Activated CD4-positive, alpha-beta memory T cell treated with anti-CD3 and anti-CD28 coated beads, Interleukin-2, amount 10 ng/mL, durations not matched to agents 7 days and 5 days (primary cell): ENCODE measurements at regions not wholly inside any gene's neighbourhood (a gene's known extent, or its start where the extent isn't known, plus 50 kb on each side); places are given as distances from the start of the nearest gene placed in this dataset.
"Not testable (repeated sequence)": the region's sequence is repeated elsewhere in the genome, so short reads cannot be mapped to it uniquely, and the experiment has no call there.

Experiments
- CTCF ChIA-PET: fragments of 350-600 bp; sonication (Branson Sonifier 250); formaldehyde crosslinking; loops from one replicate; lab custom pipeline; 2021; ENCODE audit warnings: antibody characterized with exemption, inconsistent platforms; lab: Charles Lee
- POLR2A ChIA-PET: fragments of 350-600 bp; sonication (Branson Sonifier 250); formaldehyde crosslinking; loops from one replicate; lab custom pipeline; 2021; ENCODE audit warnings: antibody characterized with exemption; lab: Charles Lee
- DNase-seq: peaks from one replicate; pipeline ENCODE4 v3.0.0-alpha.2; 2020
- H3K27ac Mint-ChIP-seq: one replicate; pipeline ENCODE4 v1.8.0; 2021; ENCODE audit warnings: mild to moderate bottlenecking, mixed read lengths
- H3K27me3 Mint-ChIP-seq: one replicate; pipeline ENCODE4 v1.8.0; 2021; ENCODE audit warnings: mixed read lengths
- H3K36me3 Mint-ChIP-seq: one replicate; pipeline ENCODE4 v1.8.0; 2021; ENCODE audit warnings: low read depth, mixed read lengths
- H3K4me1 Mint-ChIP-seq: one replicate; pipeline ENCODE4 v1.8.0; 2021; ENCODE audit warnings: mixed read lengths
- H3K4me3 Mint-ChIP-seq: one replicate; pipeline ENCODE4 v1.8.0; 2021; ENCODE audit warnings: mild to moderate bottlenecking, mixed read lengths
- H3K9me3 Mint-ChIP-seq: one replicate; pipeline ENCODE4 v1.8.0; 2021; ENCODE audit warnings: mixed read lengths

GRCh38 chr17:53249036-53249435 lies 573.7 kb upstream of the KIF2B start:
- H3K27me3 Mint-ChIP-seq = no peaks in the 10 kb centered on the region
- no peak for DNase-seq
- peaks cover 6% of the 10 kb centered on the region for H3K9me3 Mint-ChIP-seq
- no peaks in the 10 kb centered on the region for H3K36me3 Mint-ChIP-seq
- H3K4me3 Mint-ChIP-seq = no peak overlapping the region
- CTCF ChIA-PET = no interaction called here
- H3K27ac Mint-ChIP-seq = no peak overlapping the region
- no peaks in the 10 kb centered on the region for H3K4me1 Mint-ChIP-seq
- POLR2A ChIA-PET = no interaction called here

- H3K9me3 Mint-ChIP-seq = peaks cover 5% of the 10 kb centered on the region
- no peaks in the 10 kb centered on the region for H3K36me3 Mint-ChIP-seq
- no peak overlapping the region for H3K27ac Mint-ChIP-seq
- POLR2A ChIA-PET = no interaction called here
- CTCF ChIA-PET = no interaction called here
- H3K27me3 Mint-ChIP-seq = no peaks in the 10 kb centered on the region
- no peak overlapping the region for H3K4me3 Mint-ChIP-seq
- DNase-seq = no peak
- H3K4me1 Mint-ChIP-seq = no peaks in the 10 kb centered on the region
These were observed 588.6 kb upstream of the KIF2B start for GRCh38 chr17:53234138-53234537.

GRCh38 chr17:53227514-53227913 lies 595.2 kb upstream of the KIF2B start:
- DNase-seq = no peak
- ChIA-PET POLR2A (no interaction called here), CTCF (no interaction called here)
- Mint-ChIP-seq H3K27me3 (no peaks in the 10 kb centered on the region), H3K36me3 (no peaks in the 10 kb centered on the region), H3K4me1 (no peaks in the 10 kb centered on the region), H3K27ac (no peak overlapping the region), H3K4me3 (no peak overlapping the region), H3K9me3 (peaks cover 9% of the 10 kb centered on the region)

- H3K27ac Mint-ChIP-seq = no peak overlapping the region
- H3K4me1 Mint-ChIP-seq = no peaks in the 10 kb centered on the region
- DNase-seq = no peak
- no peaks in the 10 kb centered on the region for H3K27me3 Mint-ChIP-seq
- H3K9me3 Mint-ChIP-seq = peaks cover 9% of the 10 kb centered on the region
- H3K36me3 Mint-ChIP-seq = no peaks in the 10 kb centered on the region
- no peak overlapping the region for H3K4me3 Mint-ChIP-seq
- ChIA-PET POLR2A (no interaction called here), CTCF (no interaction called here)
These were observed 595.6 kb upstream of the KIF2B start for GRCh38 chr17:53227111-53227510.

- Mint-ChIP-seq H3K9me3 (peaks cover 10% of the 10 kb centered on the region), H3K27me3 (no peaks in the 10 kb centered on the region), H3K36me3 (no peaks in the 10 kb centered on the region), H3K4me1 (no peaks in the 10 kb centered on the region), H3K4me3 (no peak overlapping the region), H3K27ac (no peak overlapping the region)
- ChIA-PET POLR2A (no interaction called here), CTCF (no interaction called here)
- no peak for DNase-seq
These were observed 602.9 kb upstream of the KIF2B start for GRCh38 chr17:53219821-53220220.

GRCh38 chr17:53218723-53219122 lies 604.0 kb upstream of the KIF2B start:
- Mint-ChIP-seq H3K27me3 (no peaks in the 10 kb centered on the region), H3K4me3 (no peak overlapping the region), H3K4me1 (no peaks in the 10 kb centered on the region), H3K36me3 (no peaks in the 10 kb centered on the region), H3K27ac (no peak overlapping the region), H3K9me3 (peaks cover 9% of the 10 kb centered on the region)
- DNase-seq = no peak
- CTCF ChIA-PET = no interaction called here
- POLR2A ChIA-PET = no interaction called here

GRCh38 chr17:53217311-53217710 lies 605.4 kb upstream of the KIF2B start:
- no peak for DNase-seq
- H3K36me3 Mint-ChIP-seq = no peaks in the 10 kb centered on the region
- H3K9me3 Mint-ChIP-seq = peaks cover 12% of the 10 kb centered on the region
- H3K4me3 Mint-ChIP-seq = no peak overlapping the region
- no peaks in the 10 kb centered on the region for H3K27me3 Mint-ChIP-seq
- ChIA-PET POLR2A (no interaction called here), CTCF (no interaction called here)
- no peak overlapping the region for H3K27ac Mint-ChIP-seq
- no peaks in the 10 kb centered on the region for H3K4me1 Mint-ChIP-seq

- DNase-seq, CTCF ChIA-PET, H3K27ac Mint-ChIP-seq, H3K4me1 Mint-ChIP-seq, H3K36me3 Mint-ChIP-seq, POLR2A ChIA-PET, H3K4me3 Mint-ChIP-seq, H3K27me3 Mint-ChIP-seq: not testable (repeated sequence)
- H3K9me3 Mint-ChIP-seq = peaks cover 14% of the 10 kb centered on the region
These were observed 613.8 kb upstream of the KIF2B start for GRCh38 chr17:53208935-53209334.

GRCh38 chr17:53193044-53193443 lies 629.7 kb upstream of the KIF2B start:
- ChIA-PET POLR2A (no interaction called here), CTCF (no interaction called here)
- Mint-ChIP-seq H3K4me1 (no peaks in the 10 kb centered on the region), H3K9me3 (peaks cover 7% of the 10 kb centered on the region), H3K27ac (no peak overlapping the region), H3K27me3 (no peaks in the 10 kb centered on the region), H3K4me3 (no peak overlapping the region), H3K36me3 (no peaks in the 10 kb centered on the region)
- DNase-seq = no peak

GRCh38 chr17:53191878-53192277 lies 630.8 kb upstream of the KIF2B start:
- POLR2A ChIA-PET = no interaction called here
- Mint-ChIP-seq H3K4me3 (no peak overlapping the region), H3K9me3 (peaks cover 5% of the 10 kb centered on the region), H3K36me3 (no peaks in the 10 kb centered on the region), H3K4me1 (no peaks in the 10 kb centered on the region), H3K27ac (no peak overlapping the region), H3K27me3 (no peaks in the 10 kb centered on the region)
- CTCF ChIA-PET = no interaction called here
- DNase-seq = no peak

GRCh38 chr17:53186001-53186400 lies 636.7 kb upstream of the KIF2B start:
- H3K36me3 Mint-ChIP-seq = no peaks in the 10 kb centered on the region
- no peaks in the 10 kb centered on the region for H3K4me1 Mint-ChIP-seq
- no peak overlapping the region for H3K4me3 Mint-ChIP-seq
- CTCF ChIA-PET = no interaction called here
- H3K9me3 Mint-ChIP-seq = peaks cover 22% of the 10 kb centered on the region
- POLR2A ChIA-PET = no interaction called here
- H3K27me3 Mint-ChIP-seq = no peaks in the 10 kb centered on the region
- no peak for DNase-seq
- H3K27ac Mint-ChIP-seq = no peak overlapping the region

GRCh38 chr17:53176629-53177028 lies 646.1 kb upstream of the KIF2B start:
- H3K27me3 Mint-ChIP-seq = no peaks in the 10 kb centered on the region
- H3K4me3 Mint-ChIP-seq = no peak overlapping the region
- DNase-seq = no peak
- no peak overlapping the region for H3K27ac Mint-ChIP-seq
- H3K9me3 Mint-ChIP-seq = peaks cover 6% of the 10 kb centered on the region
- H3K4me1 Mint-ChIP-seq = no peaks in the 10 kb centered on the region
- POLR2A ChIA-PET = no interaction called here
- CTCF ChIA-PET = no interaction called here
- H3K36me3 Mint-ChIP-seq = no peaks in the 10 kb centered on the region

GRCh38 chr17:53168413-53168812 lies 654.3 kb upstream of the KIF2B start:
- POLR2A ChIA-PET = no interaction called here

GRCh38 chr17:53166731-53167130 lies 656.0 kb upstream of the KIF2B start:
- H3K27ac Mint-ChIP-seq = no peak overlapping the region
- H3K36me3 Mint-ChIP-seq = no peaks in the 10 kb centered on the region
- ChIA-PET CTCF (no interaction called here), POLR2A (no interaction called here)
- H3K4me3 Mint-ChIP-seq = no peak overlapping the region
- H3K9me3 Mint-ChIP-seq = peaks cover 4% of the 10 kb centered on the region
- no peaks in the 10 kb centered on the region for H3K4me1 Mint-ChIP-seq
- H3K27me3 Mint-ChIP-seq = no peaks in the 10 kb centered on the region
- no peak for DNase-seq

More at GRCh38 chr17:53168413-53168812, 654.3 kb upstream of the KIF2B start:
- Mint-ChIP-seq H3K9me3 (no peaks in the 10 kb centered on the region), H3K27ac (no peak overlapping the region), H3K4me1 (no peaks in the 10 kb centered on the region), H3K4me3 (no peak overlapping the region), H3K36me3 (no peaks in the 10 kb centered on the region), H3K27me3 (no peaks in the 10 kb centered on the region)
- CTCF ChIA-PET = no interaction called here
- DNase-seq = no peak
